Muscle of leg (tissue), 3 donors: ENCODE measurements at regions not wholly inside any gene's neighbourhood (a gene's known extent, or its start where the extent isn't known, plus 50 kb on each side); places are given as distances from the start of the nearest gene placed in this dataset.
"Not testable (repeated sequence)": the region's sequence is repeated elsewhere in the genome, so short reads cannot be mapped to it uniquely, and the experiment has no call there.

Experiments used
- DNase-seq: peaks from one replicate; pipeline ENCODE4 v3.0.0; 2013
- H3K27ac ChIP-seq: one replicate; pipeline ENCODE4 v1.5.1; 2013; ENCODE audit warnings: mild to moderate bottlenecking, low read length, control low read depth
- H3K27me3 ChIP-seq: one replicate; pipeline ENCODE4 v1.6.1; 2013; ENCODE audit warnings: low read length; ENCODE audit not compliant: control insufficient read depth, insufficient read depth
- H3K36me3 ChIP-seq: one replicate; pipeline ENCODE4 v1.6.1; 2013; ENCODE audit warnings: low read length; ENCODE audit not compliant: control insufficient read depth, insufficient read depth
- H3K4me1 ChIP-seq: one replicate; pipeline ENCODE4 v1.6.1; 2013; ENCODE audit warnings: low read length; ENCODE audit not compliant: control insufficient read depth, insufficient read depth
- H3K4me3 ChIP-seq: one replicate; pipeline ENCODE4 v1.5.1; 2013; ENCODE audit warnings: low read length, control low read depth
- H3K9me3 ChIP-seq: replicated peaks from 2 replicates; pipeline ENCODE4 v1.6.1; 2013; ENCODE audit warnings: low read depth, low read length; ENCODE audit not compliant: control insufficient read depth
- WGBS: methylation state at CpG from one replicate; pipeline ENCODE4 v1.1.5; 2013; ENCODE audit warnings: missing lambda C conversion rate; ENCODE audit not compliant: insufficient coverage; 5-methylcytosine and 5-hydroxymethylcytosine counted together

GRCh38 chr16:59469266-59469665 lies 735.1 kb upstream of the GOT2 start:
- Histone ChIP-seq H3K36me3 (no peaks in the 10 kb centered on the region), H3K4me3 (no peak overlapping the region), H3K9me3 (no peaks in the 10 kb centered on the region), H3K27ac (no peak overlapping the region), H3K4me1 (no peaks in the 10 kb centered on the region), H3K27me3 (no peaks in the 10 kb centered on the region)
- no CpG with 5 or more reads among the region's 1 CpG for WGBS
- no peak for DNase-seq

GRCh38 chr16:59463776-59464175 lies 729.7 kb upstream of the GOT2 start:
- no peak overlapping the region for H3K4me3 ChIP-seq
- H3K27ac ChIP-seq: no peak overlapping the region
- no peaks in the 10 kb centered on the region for H3K27me3 ChIP-seq
- H3K36me3 ChIP-seq: no peaks in the 10 kb centered on the region
- H3K4me1 ChIP-seq: no peaks in the 10 kb centered on the region
- no peak for DNase-seq
- H3K9me3 ChIP-seq: no peaks in the 10 kb centered on the region

- no peak for DNase-seq
- H3K4me1 ChIP-seq: no peaks in the 10 kb centered on the region
- 73% methylated on average over 3 of the region's 5 CpGs for WGBS
- no peaks in the 10 kb centered on the region for H3K9me3 ChIP-seq
- H3K27me3 ChIP-seq: no peaks in the 10 kb centered on the region
- no peak overlapping the region for H3K4me3 ChIP-seq
- H3K36me3 ChIP-seq: no peaks in the 10 kb centered on the region
- no peak overlapping the region for H3K27ac ChIP-seq
Observed at GRCh38 chr16:59459806-59460205, 725.7 kb upstream of the GOT2 start.

- Histone ChIP-seq H3K9me3 (no peaks in the 10 kb centered on the region), H3K27ac (no peak overlapping the region), H3K4me3 (no peak overlapping the region), H3K36me3 (no peaks in the 10 kb centered on the region), H3K4me1 (no peaks in the 10 kb centered on the region), H3K27me3 (no peaks in the 10 kb centered on the region)
- no peak for DNase-seq
- WGBS: no CpG with 5 or more reads among the region's 1 CpG
Observed at GRCh38 chr16:59455497-59455896, 721.4 kb upstream of the GOT2 start.

- not testable (repeated sequence) for H3K36me3 ChIP-seq, DNase-seq, H3K4me3 ChIP-seq, H3K27ac ChIP-seq, H3K4me1 ChIP-seq, H3K27me3 ChIP-seq, H3K9me3 ChIP-seq
- WGBS: 83% methylated on average over 3 of the region's 5 CpGs
Observed at GRCh38 chr16:59450513-59450912, 716.4 kb upstream of the GOT2 start.

- no peaks in the 10 kb centered on the region for H3K9me3 ChIP-seq
- no peak for DNase-seq
- no peak overlapping the region for H3K4me3 ChIP-seq
- H3K4me1 ChIP-seq: no peaks in the 10 kb centered on the region
- H3K36me3 ChIP-seq: no peaks in the 10 kb centered on the region
- WGBS: no CpG with 5 or more reads among the region's 2 CpGs
- no peaks in the 10 kb centered on the region for H3K27me3 ChIP-seq
- no peak overlapping the region for H3K27ac ChIP-seq
Observed at GRCh38 chr16:59440502-59440901, 706.4 kb upstream of the GOT2 start.

GRCh38 chr16:59432896-59433295 lies 698.8 kb upstream of the GOT2 start:
- Histone ChIP-seq H3K9me3 (no peaks in the 10 kb centered on the region), H3K27ac (no peak overlapping the region), H3K4me1 (no peaks in the 10 kb centered on the region), H3K27me3 (no peaks in the 10 kb centered on the region), H3K36me3 (no peaks in the 10 kb centered on the region), H3K4me3 (no peak overlapping the region)
- 50% methylated on average over 2 of the region's 3 CpGs for WGBS
- peak; percentile 72 for DNase-seq

GRCh38 chr16:59432276-59432675 lies 698.2 kb upstream of the GOT2 start:
- H3K36me3 ChIP-seq: no peaks in the 10 kb centered on the region
- 100% methylated on average over 1 of the region's 1 CpG for WGBS
- no peak for DNase-seq

GRCh38 chr16:59424714-59425273 lies 690.7 kb upstream of the GOT2 start:
- Histone ChIP-seq H3K36me3 (no peaks in the 10 kb centered on the region), H3K27me3 (no peaks in the 10 kb centered on the region), H3K4me3 (no peak overlapping the region), H3K27ac (no peak overlapping the region), H3K9me3 (no peaks in the 10 kb centered on the region), H3K4me1 (no peaks in the 10 kb centered on the region)
- no CpG with 5 or more reads among the region's 2 CpGs for WGBS
- no peak for DNase-seq

More at GRCh38 chr16:59432276-59432675, 698.2 kb upstream of the GOT2 start:
- no peak overlapping the region for H3K4me3 ChIP-seq
- H3K27me3 ChIP-seq: no peaks in the 10 kb centered on the region
- H3K27ac ChIP-seq: no peak overlapping the region
- no peaks in the 10 kb centered on the region for H3K4me1 ChIP-seq
- H3K9me3 ChIP-seq: no peaks in the 10 kb centered on the region

GRCh38 chr16:59411961-59412841 lies 678.1 kb upstream of the GOT2 start:
- peak; percentile 42 for DNase-seq
- no CpG with 5 or more reads among the region's 5 CpGs for WGBS
- no peaks in the 10 kb centered on the region for H3K9me3 ChIP-seq

More at GRCh38 chr16:59411961-59412841, 678.1 kb upstream of the GOT2 start:
- Histone ChIP-seq H3K4me1 (no peaks in the 10 kb centered on the region), H3K36me3 (no peaks in the 10 kb centered on the region), H3K27me3 (no peaks in the 10 kb centered on the region), H3K4me3 (no peak overlapping the region), H3K27ac (no peak overlapping the region)
